NCI-H748 (cell line): ENCODE measurements at regions not wholly inside any gene's neighbourhood (a gene's known extent, or its start where the extent isn't known, plus 50 kb on each side); places are given as distances from the start of the nearest gene placed in this dataset.

Experiments used
- DNase-seq: peaks from one replicate; lab custom pipeline; 2025; ENCODE audit not compliant: unreplicated experiment; lab: John Stamatoyannopoulos, UW

DNA sequence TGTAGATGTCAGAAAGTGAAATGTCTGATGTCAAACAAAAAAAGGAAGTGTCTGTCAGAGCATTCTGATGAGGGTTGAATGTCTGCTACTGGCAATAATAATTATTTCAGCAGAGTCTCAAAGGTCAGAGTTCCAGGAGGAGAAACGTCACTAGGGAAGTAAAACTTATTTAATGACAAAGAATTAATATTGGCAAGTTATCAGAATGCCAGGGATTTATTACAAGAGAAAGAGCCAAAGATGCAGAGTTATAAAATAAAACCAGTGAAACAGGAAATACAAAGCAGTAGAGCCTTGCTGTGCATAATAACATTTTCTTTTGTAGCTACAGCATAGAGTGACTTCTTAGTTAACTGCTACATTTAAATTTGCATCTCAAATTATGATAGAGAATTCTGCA, 504.0 kb upstream of the LRRC4C start:
- no peak for DNase-seq

DNA sequence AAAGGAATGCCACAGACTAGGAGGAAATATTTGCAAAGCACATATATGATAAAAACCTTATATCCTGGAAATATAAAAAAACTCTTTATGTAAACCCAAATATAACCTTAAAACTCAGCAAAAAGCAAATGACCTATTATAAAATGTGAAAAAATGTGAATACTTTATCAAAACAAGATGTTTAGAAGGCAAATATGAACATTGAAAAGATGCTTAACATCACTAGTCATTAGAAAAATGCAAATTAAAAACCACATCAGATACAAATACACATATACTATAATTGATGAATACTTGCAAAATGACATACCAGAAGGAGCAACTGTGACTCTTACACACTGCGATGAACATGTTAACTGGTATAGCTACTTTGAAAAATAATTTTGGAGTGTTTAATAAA, 511.2 kb upstream of the LRRC4C start:
- DNase-seq: no peak

- no peak for DNase-seq
These were observed 512.1 kb upstream of the LRRC4C start for GRCh38 chr11:41971592-41971991.

- DNase-seq: no peak
These were observed 519.5 kb upstream of the LRRC4C start for GRCh38 chr11:41978945-41979344.

GRCh38 chr11:41980741-41981140, 521.3 kb upstream of the LRRC4C start:
- no peak for DNase-seq

GRCh38 chr11:41982276-41982675, 522.8 kb upstream of the LRRC4C start:
- no peak for DNase-seq

- DNase-seq: no peak
These were observed 523.5 kb upstream of the LRRC4C start for GRCh38 chr11:41982975-41983374.

GRCh38 chr11:41983475-41983874, 524.0 kb upstream of the LRRC4C start:
- no peak for DNase-seq

GRCh38 chr11:41984023-41984422, 524.6 kb upstream of the LRRC4C start:
- DNase-seq: no peak

GRCh38 chr11:41985799-41986198, 526.3 kb upstream of the LRRC4C start:
- DNase-seq: no peak

- DNase-seq: no peak
These were observed 529.6 kb upstream of the LRRC4C start for GRCh38 chr11:41988951-41989572.

GRCh38 chr11:41989823-41990380, 530.5 kb upstream of the LRRC4C start:
- DNase-seq: no peak

DNA sequence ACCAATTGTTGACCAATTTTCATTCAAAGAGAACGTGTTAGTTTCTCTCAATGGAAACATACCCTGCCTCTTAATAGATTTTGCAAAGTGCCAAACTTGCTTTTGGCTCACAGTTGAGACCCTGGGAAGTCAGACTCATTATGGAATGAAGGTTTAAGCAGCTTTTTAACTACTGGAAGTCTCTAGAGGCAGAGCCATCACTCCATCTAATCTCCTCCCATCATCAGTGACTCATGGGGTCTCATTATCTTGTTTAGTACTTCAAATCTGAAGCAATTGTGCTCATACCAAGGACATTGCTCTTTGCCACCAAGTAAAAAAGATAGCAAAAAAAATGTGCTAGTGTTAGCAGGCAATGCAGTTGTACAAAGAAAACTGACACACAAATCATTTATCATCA, 537.1 kb upstream of the LRRC4C start:
- no peak for DNase-seq

- no peak for DNase-seq
These were observed 538.5 kb upstream of the LRRC4C start for GRCh38 chr11:41997844-41998401.

DNA sequence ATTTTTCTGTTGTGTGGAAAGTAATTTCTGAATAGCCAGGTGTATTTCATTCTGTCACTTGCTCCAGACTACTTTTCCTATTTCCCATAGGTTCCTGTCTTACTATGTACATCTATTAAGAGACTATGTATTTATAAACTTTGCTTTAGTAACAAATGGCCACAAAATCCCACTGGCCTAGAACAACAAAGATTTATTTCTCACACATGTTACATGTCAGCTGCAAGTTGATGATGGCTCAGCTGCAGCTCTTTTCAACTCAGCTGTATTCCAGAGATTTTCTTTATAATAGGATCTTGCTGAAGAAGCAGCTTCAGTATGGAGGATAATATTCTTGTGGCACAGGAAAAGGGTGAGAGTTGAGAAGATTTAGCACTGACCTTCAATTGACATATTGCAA, 539.6 kb upstream of the LRRC4C start:
- no peak for DNase-seq

GRCh38 chr11:42003801-42004200, 544.3 kb upstream of the LRRC4C start:
- DNase-seq: no peak

DNA sequence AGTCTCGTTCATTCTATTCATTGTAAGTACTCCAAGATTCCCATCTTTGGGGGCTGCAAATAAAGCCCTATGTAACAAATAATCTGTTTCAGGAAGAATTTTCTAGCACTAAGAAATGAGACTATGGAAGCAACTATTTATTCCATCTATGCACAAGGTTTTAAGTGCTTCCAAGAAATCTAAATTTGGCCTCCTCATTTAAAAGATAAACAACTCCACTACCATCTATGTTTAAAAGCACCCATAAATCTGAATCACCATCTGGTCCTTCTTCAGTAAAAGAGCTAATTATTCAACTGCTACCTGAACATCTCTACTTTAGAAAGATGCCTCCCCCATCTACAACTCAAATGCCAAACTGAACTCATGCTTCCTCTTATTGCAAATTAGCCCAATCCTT, 547.3 kb upstream of the LRRC4C start:
- DNase-seq: no peak

DNA sequence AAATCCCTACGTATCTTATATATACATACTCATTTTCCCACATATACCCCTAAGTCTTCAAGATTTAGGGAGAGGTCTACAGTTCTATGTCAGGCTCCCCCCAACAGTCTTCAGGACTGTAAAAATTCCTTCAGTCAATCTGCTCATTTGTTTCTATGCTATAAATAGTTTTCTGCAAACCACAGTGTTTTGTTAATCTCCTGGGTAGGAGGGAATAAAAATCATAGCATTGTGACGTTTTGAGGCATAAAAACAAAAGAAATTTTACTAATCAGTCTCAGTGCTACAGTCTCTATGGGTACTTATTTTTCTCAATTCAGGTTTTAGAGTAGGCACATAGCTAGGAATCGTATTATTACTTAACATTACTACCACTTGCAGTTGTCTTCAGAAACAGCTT, 552.8 kb upstream of the LRRC4C start:
- DNase-seq: no peak

GRCh38 chr11:42013656-42014201, 554.3 kb upstream of the LRRC4C start:
- no peak for DNase-seq

DNA sequence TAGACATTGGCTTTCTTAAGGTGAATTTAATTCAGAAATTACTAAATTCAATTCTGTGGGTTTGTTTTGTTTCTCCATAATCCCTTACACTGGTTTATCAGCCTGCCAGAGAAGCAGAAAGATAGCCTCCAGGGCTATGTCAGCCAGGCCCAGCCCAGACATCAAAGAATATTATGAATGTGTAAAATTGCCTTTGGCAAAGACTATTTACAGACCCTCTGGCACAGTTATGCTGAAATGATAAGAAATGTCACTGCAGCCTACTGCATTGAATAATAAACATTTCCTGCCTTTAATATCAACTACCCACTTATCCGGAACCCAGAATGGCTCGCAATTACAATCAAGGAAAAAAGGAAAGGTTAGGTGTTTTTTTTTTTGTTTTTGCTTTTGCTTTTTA, 562.5 kb upstream of the LRRC4C start:
- no peak for DNase-seq

DNA sequence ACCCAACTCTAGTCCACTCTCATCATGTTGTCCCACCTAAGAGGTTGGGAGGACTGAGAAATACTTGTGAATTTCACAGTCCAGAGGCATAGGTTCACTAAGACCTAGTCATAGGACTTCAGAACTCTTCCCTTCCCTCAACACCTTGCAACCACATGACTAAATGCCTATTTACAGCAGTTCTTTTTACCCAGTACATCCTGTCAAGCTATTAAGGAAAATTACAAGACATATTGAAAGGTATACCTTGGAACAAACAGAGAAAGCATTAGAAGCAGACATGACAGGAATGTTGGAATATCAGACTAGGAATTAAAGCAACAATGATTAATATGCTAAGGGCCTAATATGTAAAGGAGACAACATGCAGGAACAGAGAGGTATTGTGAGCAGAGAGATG, 563.8 kb upstream of the LRRC4C start:
- no peak for DNase-seq

DNA sequence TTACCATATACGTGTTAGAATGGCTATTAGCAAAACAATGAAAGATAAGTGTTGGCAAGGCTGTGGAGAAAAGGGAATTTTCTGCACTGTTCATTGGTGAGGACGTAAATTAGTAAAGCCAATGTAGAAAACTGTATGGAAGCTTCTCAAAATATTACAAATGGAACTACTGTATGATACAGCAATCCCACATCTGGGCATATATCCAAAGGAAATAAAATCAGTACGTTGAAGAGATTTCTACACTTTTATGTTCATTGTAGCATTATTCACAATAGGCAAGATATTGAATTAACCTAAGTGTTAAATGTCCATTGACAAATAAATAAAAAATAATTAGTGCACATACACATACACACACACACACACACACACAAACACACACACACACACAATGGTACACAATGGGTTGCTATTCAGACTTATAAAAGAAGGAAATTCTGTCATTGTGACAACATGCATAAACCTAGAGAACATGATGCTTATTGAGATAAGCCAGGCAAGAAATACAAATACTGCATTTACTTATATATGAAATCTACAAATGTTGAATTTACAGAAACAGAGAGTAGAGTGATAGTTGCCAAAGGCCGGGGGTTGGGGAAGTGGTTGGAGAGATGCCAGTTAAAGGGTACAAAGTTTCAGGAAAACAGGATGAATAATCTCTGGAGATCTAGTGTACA, 565.8 kb upstream of the LRRC4C start:
- no peak for DNase-seq
